IMR-90 (cell line): ENCODE measurements at regions not wholly inside any gene's neighbourhood (a gene's known extent, or its start where the extent isn't known, plus 50 kb on each side); places are given as distances from the start of the nearest gene placed in this dataset.
A peak's percentile ranks its signal among the peaks of the same experiment; 100 is the strongest.

ENCODE experiments used
- ATAC-seq: fragments of 200-7000 bp; cut with Tn5 transposase; 2 replicates; pipeline ENCODE4 v1.9.1; 2020; ENCODE audit warnings: low read depth, mild to moderate bottlenecking, moderate library complexity
- BruUV-seq: library from RNA; stranded (reverse); fragments of 400-500 nt; replicated peaks from 2 replicates; lab custom pipeline; 2021; lab: Mats Ljungman, UMichigan
- CTCF ChIA-PET: fragments of 300-600 bp; formaldehyde crosslinking; extraction: SDS; loops from one replicate; lab custom pipeline; 2021; ENCODE audit warnings: antibody characterized with exemption; lab: Yijun Ruan, JAX
- POLR2A ChIA-PET: fragments of 300-600 bp; sonication (Branson Sonifier 250); formaldehyde crosslinking; loops from one replicate; lab custom pipeline; 2022; ENCODE audit warnings: antibody characterized with exemption; ENCODE audit not compliant: unreplicated experiment; lab: Charles Lee
- DNase-seq: peaks from one replicate; pipeline ENCODE4 v3.0.0; 2013
- H2AFZ ChIP-seq: replicated peaks from 2 replicates; pipeline ENCODE3; 2013; ENCODE audit warnings: low read length, mild to moderate bottlenecking; ENCODE audit not compliant: poor library complexity
- H2AK5ac ChIP-seq: 2 replicates; pipeline ENCODE4 v1.6.1; 2013; ENCODE audit warnings: low read depth, low read length, inconsistent platforms
- H2AK9ac ChIP-seq: replicated peaks from 2 replicates; pipeline ENCODE3; 2013; ENCODE audit warnings: mild to moderate bottlenecking, low read depth, low read length, moderate library complexity; ENCODE audit not compliant: poor library complexity
- H2BK120ac ChIP-seq: 2 replicates; pipeline ENCODE4 v1.6.1; 2013; ENCODE audit warnings: low read depth, low read length, inconsistent platforms
- H2BK15ac ChIP-seq: 3 replicates; pipeline ENCODE4 v1.6.1; 2013; ENCODE audit warnings: low read depth, low read length, inconsistent platforms
- H2BK20ac ChIP-seq: 2 replicates; pipeline ENCODE4 v1.6.1; 2013; ENCODE audit warnings: low read depth, mild to moderate bottlenecking, inconsistent platforms, low read length, moderate library complexity
- H2BK5ac ChIP-seq: 2 replicates; pipeline ENCODE4 v1.6.1; 2013; ENCODE audit warnings: mild to moderate bottlenecking, low read depth, low read length, inconsistent platforms; ENCODE audit not compliant: poor library complexity, severe bottlenecking
- H3K14ac ChIP-seq: replicated peaks from 2 replicates; pipeline ENCODE4 v1.6.1; 2013; ENCODE audit warnings: low read depth, low read length, inconsistent platforms
- H3K18ac ChIP-seq: 2 replicates; pipeline ENCODE4 v1.6.1; 2013; ENCODE audit warnings: low read depth, low read length, control low read depth
- H3K23ac ChIP-seq: 2 replicates; pipeline ENCODE4 v1.6.1; 2013; ENCODE audit warnings: low read depth, low read length, inconsistent platforms
- H3K27ac ChIP-seq: 2 replicates; pipeline ENCODE4 v1.5.1; 2013; ENCODE audit warnings: mild to moderate bottlenecking, control low read depth, low read length; ENCODE audit not compliant: insufficient read depth
- H3K27me3 ChIP-seq: 2 replicates; pipeline ENCODE4 v1.6.1; 2013; ENCODE audit warnings: low read length; ENCODE audit not compliant: control insufficient read depth, insufficient read depth
- H3K36me3 ChIP-seq: 2 replicates; pipeline ENCODE4 v1.6.1; 2013; ENCODE audit warnings: low read length, mixed read lengths; ENCODE audit not compliant: control insufficient read depth, insufficient read depth
- H3K4ac ChIP-seq: 2 replicates; pipeline ENCODE4 v1.6.1; 2013; ENCODE audit warnings: low read depth, low read length, inconsistent platforms
- H3K4me1 ChIP-seq: 2 replicates; pipeline ENCODE4 v1.6.1; 2013; ENCODE audit warnings: low read length, mixed read lengths; ENCODE audit not compliant: control insufficient read depth, insufficient read depth
- H3K4me2 ChIP-seq: 2 replicates; pipeline ENCODE4 v1.6.1; 2013; ENCODE audit warnings: low read depth, mild to moderate bottlenecking, control low read depth, low read length, moderate library complexity
- H3K4me3 ChIP-seq: 2 replicates; pipeline ENCODE4 v1.5.1; 2013; ENCODE audit warnings: low read depth, mild to moderate bottlenecking, control low read depth, low read length, moderate library complexity; ENCODE audit not compliant: insufficient read depth
- H3K56ac ChIP-seq: 2 replicates; pipeline ENCODE4 v1.6.1; 2013; ENCODE audit warnings: low read length, inconsistent platforms; ENCODE audit not compliant: insufficient read depth; ENCODE audit errors: extremely low read depth
- H3K79me1 ChIP-seq, 2 experiments: 2 replicates each; pipeline ENCODE4 v1.6.1; 2013; ENCODE audit warnings: low read length in 2 of 2, inconsistent platforms in 1 of 2, low read depth in 1 of 2
- H3K9ac ChIP-seq: 2 replicates; pipeline ENCODE4 v1.6.1; 2013; ENCODE audit warnings: low read depth, low read length, control low read depth
- H3K9me1 ChIP-seq: 2 replicates; pipeline ENCODE4 v1.6.1; 2013; ENCODE audit warnings: low read length, inconsistent platforms; ENCODE audit not compliant: insufficient read depth
- H3K9me3 ChIP-seq: 2 replicates; pipeline ENCODE4 v1.6.1; 2013; ENCODE audit warnings: low read length; ENCODE audit not compliant: control insufficient read depth, insufficient read depth
- H4K20me1 ChIP-seq: 2 replicates; pipeline ENCODE4 v1.6.1; 2013; ENCODE audit warnings: low read length, inconsistent platforms; ENCODE audit not compliant: insufficient read depth
- H4K5ac ChIP-seq: 2 replicates; pipeline ENCODE4 v1.6.1; 2013; ENCODE audit warnings: mild to moderate bottlenecking, low read depth, low read length, control low read depth
- H4K8ac ChIP-seq, 2 experiments: 2 replicates each; pipeline ENCODE4 v1.6.1; 2013; ENCODE audit warnings: low read depth in 2 of 2, low read length in 2 of 2, control low read depth in 1 of 2, inconsistent platforms in 1 of 2
- H4K91ac ChIP-seq: 2 replicates; pipeline ENCODE4 v1.6.1; 2013; ENCODE audit warnings: low read depth, low read length, inconsistent platforms; ENCODE audit not compliant: insufficient read depth
- BHLHE40 ChIP-seq: fragments of 150-350 bp; IDR thresholded peaks from 2 replicates; pipeline ENCODE4 v1.6.1; 2016; ENCODE audit warnings: mild to moderate bottlenecking, low read depth, low read length
- CEBPB ChIP-seq: IDR thresholded peaks from 2 replicates; pipeline ENCODE4 v1.6.1; 2012; ENCODE audit warnings: low read depth, low read length, improper control_type of control experiment
- CHD1 ChIP-seq: IDR thresholded peaks from 2 replicates; pipeline ENCODE4 v1.6.1; 2012; ENCODE audit warnings: low read depth, low read length, improper control_type of control experiment
- CTCF ChIP-seq: conservative IDR thresholded peaks from 2 replicates; pipeline ENCODE4 v1.5.1; 2012; ENCODE audit warnings: mild to moderate bottlenecking, low read depth, low read length, improper control_type of control experiment
- ELK1 ChIP-seq: fragments of 150-350 bp; IDR thresholded peaks from 2 replicates; pipeline ENCODE4 v1.6.1; 2016; ENCODE audit warnings: low read depth, mild to moderate bottlenecking, low read length, moderate library complexity, borderline replicate concordance
- FOS ChIP-seq: fragments of 150-350 bp; IDR thresholded peaks from 2 replicates; pipeline ENCODE4 v1.6.1; 2016; ENCODE audit warnings: low read depth, low read length
- MAFK ChIP-seq: IDR thresholded peaks from 2 replicates; pipeline ENCODE4 v1.6.1; 2012; ENCODE audit warnings: low read depth, low read length, improper control_type of control experiment
- MAZ ChIP-seq: IDR thresholded peaks from 2 replicates; pipeline ENCODE4 v1.6.1; 2012; ENCODE audit warnings: low read depth, mild to moderate bottlenecking, low read length, improper control_type of control experiment, moderate library complexity, borderline replicate concordance
- MXI1 ChIP-seq: IDR thresholded peaks from 2 replicates; pipeline ENCODE4 v1.6.1; 2012; ENCODE audit warnings: low read depth, mild to moderate bottlenecking, low read length, moderate library complexity, borderline replicate concordance
- NFE2L2 ChIP-seq: fragments of 150-350 bp; IDR thresholded peaks from 2 replicates; pipeline ENCODE4 v1.6.1; 2016; ENCODE audit warnings: low read depth, mild to moderate bottlenecking, low read length
- RAD21 ChIP-seq: IDR thresholded peaks from 2 replicates; pipeline ENCODE4 v1.6.1; 2012; ENCODE audit warnings: low read length, improper control_type of control experiment
- RCOR1 ChIP-seq: IDR thresholded peaks from 2 replicates; pipeline ENCODE4 v1.6.1; 2012; ENCODE audit warnings: mild to moderate bottlenecking, low read length, improper control_type of control experiment; ENCODE audit not compliant: insufficient replicate concordance
- RFX5 ChIP-seq: IDR thresholded peaks from 2 replicates; pipeline ENCODE4 v1.8.0; 2012; ENCODE audit warnings: low read depth, mild to moderate bottlenecking, low read length, moderate library complexity
- SMC3 ChIP-seq: fragments of 150-350 bp; IDR thresholded peaks from 2 replicates; pipeline ENCODE4 v1.6.1; 2016; ENCODE audit warnings: low read depth, mild to moderate bottlenecking, antibody characterized with exemption, low read length, moderate library complexity
- WGBS, 2 experiments: methylation state at CpG; one replicate each; pipeline versions ENCODE4 v1.1.5 to v1.1.7; 2013; ENCODE audit warnings: missing lambda C conversion rate in 2 of 2; ENCODE audit not compliant: insufficient read length in 1 of 2; ENCODE audit errors: extremely low coverage in 2 of 2; 5-methylcytosine and 5-hydroxymethylcytosine counted together
- dilution Hi-C: fragments of 300-500 bp; cut with HindIII; formaldehyde crosslinking; loops from one replicate; pipeline ENCODE4 v1.14.3; 2018; ENCODE audit warnings: low sequenced_read_pairs; ENCODE audit not compliant: unreplicated experiment
- in situ Hi-C: fragments of 300-500 bp; cut with MboI; formaldehyde crosslinking; loops from 3 replicates; pipeline ENCODE4 v1.14.3; 2019; ENCODE audit warnings: low sequenced_read_pairs, inconsistent platforms, mixed read lengths
- intact Hi-C: fragments of 100-400 bp; cut with micrococcal nuclease; formaldehyde crosslinking; loops from 2 replicates; pipeline ENCODE4 v1.10.0; 2022

- H3K9me3 ChIP-seq: no peaks in the 10 kb centered on the region
- intact Hi-C loops (no loop called here), dilution Hi-C loops (no loop called here), in situ Hi-C loops (no loop called here)
- ChIA-PET POLR2A (no interaction called here), CTCF (interaction anchor here (1.3 kb wide), 1 partner anchor 12 kb away, joined by 3 read pairs; no protein-coding TSS in a partner anchor)
- no peak overlapping the region for H3K23ac ChIP-seq
- no TSS peak for BruUV-seq
- peak overlapping the region; percentile 39; the same call in 1 of the 2 replicates for H4K5ac ChIP-seq
- no peak overlapping the region for H3K14ac ChIP-seq
- ATAC-seq: no peak
- peak overlapping the region; percentile 11; the same call in 1 of the 2 replicates for H4K91ac ChIP-seq
- peaks cover 7% of the 10 kb centered on the region for H3K4me1 ChIP-seq
- no peak overlapping the region for H3K9ac ChIP-seq
- no peak overlapping the region; the same call in 1 of the 2 replicates for H2AK5ac ChIP-seq
- H2BK20ac ChIP-seq: peak overlapping the region; percentile 40
- peaks cover 7% of the 10 kb centered on the region; the same call in 1 of the 2 replicates for H3K9me1 ChIP-seq
- H2AK9ac ChIP-seq: no peak overlapping the region
- H3K4me3 ChIP-seq: no peak overlapping the region
- no peak for DNase-seq
- H2BK120ac ChIP-seq: no peak overlapping the region; the same call in 1 of the 2 replicates
- peak overlapping the region; percentile 63 for H3K18ac ChIP-seq
- H3K79me1 ChIP-seq: no peaks in the 10 kb centered on the region
- no peaks in the 10 kb centered on the region for H3K36me3 ChIP-seq
- no peaks in the 10 kb centered on the region for H4K20me1 ChIP-seq
- TF ChIP-seq CEBPB (no peak), CHD1 (no peak), RCOR1 (no peak), ELK1 (no peak), FOS (no peak), BHLHE40 (no peak), NFE2L2 (no peak), MXI1 (no peak), RAD21 (no peak), MAZ (no peak), RFX5 (no peak), SMC3 (no peak), CTCF (no peak), MAFK (no peak)
- H3K27ac ChIP-seq: peak overlapping the region; percentile 7; the same call in 1 of the 2 replicates
- H2BK15ac ChIP-seq: peak overlapping the region; percentile 48; the same call in 2 of the 3 replicates
- no peaks in the 10 kb centered on the region for H3K27me3 ChIP-seq
- H3K4me2 ChIP-seq: no peak overlapping the region
- H4K8ac ChIP-seq: no peak overlapping the region
- no peak overlapping the region for H2AFZ ChIP-seq
- WGBS, 2 experiments: no CpG with 5 or more reads among the region's 2 CpGs
- no peak overlapping the region for H3K56ac ChIP-seq
- H3K4ac ChIP-seq: no peak overlapping the region; the same call in 1 of the 2 replicates
- peak overlapping the region; percentile 72 for H2BK5ac ChIP-seq
Observed at GRCh38 chr9:105006514-105006913, 78.6 kb upstream of the ABCA1 start.
